Astrocyte of the cerebellum (primary cell): ENCODE measurements at regions not wholly inside any gene's neighbourhood (a gene's known extent, or its start where the extent isn't known, plus 50 kb on each side); places are given as distances from the start of the nearest gene placed in this dataset.

Experiments
- DNase-seq: peaks from one replicate; pipeline ENCODE4 v3.0.0-alpha.2; 2011; ENCODE audit warnings: low read depth
- H3K4me3 ChIP-seq: 2 replicates; pipeline ENCODE4 v1.5.1; 2011; ENCODE audit warnings: mild to moderate bottlenecking, low read depth, low read length, moderate library complexity
- in situ Hi-C: cut with HindIII; loops from 2 replicates; pipeline ENCODE4 v1.10.0; 2017; ENCODE audit warnings: low sequenced_read_pairs
- TF ChIP-seq, protein P1 (sequence below): IDR thresholded peaks from 2 replicates; pipeline ENCODE4 v1.5.1; 2012; ENCODE audit warnings: low read length, low read depth, moderate library complexity, mild to moderate bottlenecking; ENCODE audit errors: missing control alignments

DNA sequence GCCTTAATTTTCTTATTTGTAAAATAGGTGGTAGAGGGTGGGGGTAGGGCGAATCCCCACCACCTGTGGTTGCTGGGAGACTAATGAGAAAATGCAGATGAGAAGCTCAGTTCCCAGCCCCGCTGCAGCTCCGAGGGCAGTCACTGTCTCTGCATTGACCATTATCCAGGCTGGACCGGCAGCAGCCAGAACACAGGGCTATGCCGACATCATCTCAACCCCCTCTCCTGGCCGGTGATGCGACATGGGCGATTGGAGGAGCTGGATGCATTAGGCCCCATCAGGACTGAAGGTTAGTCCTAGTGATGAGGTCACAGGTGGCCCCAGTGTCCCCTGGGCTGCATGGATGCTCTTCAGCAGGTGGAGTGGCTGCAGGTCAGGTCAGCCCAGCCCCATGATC is 412.4 kb downstream of the CTTN start:
- DNase-seq = no peak
- H3K4me3 ChIP-seq = no peak overlapping the region
- in situ Hi-C loops = no loop called here
- TF ChIP-seq, protein P1, sequence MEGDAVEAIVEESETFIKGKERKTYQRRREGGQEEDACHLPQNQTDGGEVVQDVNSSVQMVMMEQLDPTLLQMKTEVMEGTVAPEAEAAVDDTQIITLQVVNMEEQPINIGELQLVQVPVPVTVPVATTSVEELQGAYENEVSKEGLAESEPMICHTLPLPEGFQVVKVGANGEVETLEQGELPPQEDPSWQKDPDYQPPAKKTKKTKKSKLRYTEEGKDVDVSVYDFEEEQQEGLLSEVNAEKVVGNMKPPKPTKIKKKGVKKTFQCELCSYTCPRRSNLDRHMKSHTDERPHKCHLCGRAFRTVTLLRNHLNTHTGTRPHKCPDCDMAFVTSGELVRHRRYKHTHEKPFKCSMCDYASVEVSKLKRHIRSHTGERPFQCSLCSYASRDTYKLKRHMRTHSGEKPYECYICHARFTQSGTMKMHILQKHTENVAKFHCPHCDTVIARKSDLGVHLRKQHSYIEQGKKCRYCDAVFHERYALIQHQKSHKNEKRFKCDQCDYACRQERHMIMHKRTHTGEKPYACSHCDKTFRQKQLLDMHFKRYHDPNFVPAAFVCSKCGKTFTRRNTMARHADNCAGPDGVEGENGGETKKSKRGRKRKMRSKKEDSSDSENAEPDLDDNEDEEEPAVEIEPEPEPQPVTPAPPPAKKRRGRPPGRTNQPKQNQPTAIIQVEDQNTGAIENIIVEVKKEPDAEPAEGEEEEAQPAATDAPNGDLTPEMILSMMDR = no peak

DNA sequence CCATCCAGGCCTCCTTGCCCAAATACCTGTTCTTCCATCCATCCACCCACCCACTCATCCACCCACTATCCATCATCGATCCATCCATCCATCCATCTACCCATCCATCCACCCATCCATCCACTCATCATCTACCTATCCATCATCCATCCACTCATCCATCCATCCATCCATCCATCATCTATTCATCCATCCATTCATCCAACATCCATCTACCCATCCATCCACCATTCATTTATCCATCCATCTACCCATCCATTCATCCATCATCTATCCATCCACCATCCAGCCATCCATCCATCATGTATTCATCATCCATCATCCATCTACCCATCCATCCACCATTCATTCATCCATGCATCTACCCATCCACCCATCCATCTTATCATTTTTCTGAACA is 413.2 kb downstream of the CTTN start:
- in situ Hi-C loops = no loop called here
- TF ChIP-seq, protein P1 = no peak

DNA sequence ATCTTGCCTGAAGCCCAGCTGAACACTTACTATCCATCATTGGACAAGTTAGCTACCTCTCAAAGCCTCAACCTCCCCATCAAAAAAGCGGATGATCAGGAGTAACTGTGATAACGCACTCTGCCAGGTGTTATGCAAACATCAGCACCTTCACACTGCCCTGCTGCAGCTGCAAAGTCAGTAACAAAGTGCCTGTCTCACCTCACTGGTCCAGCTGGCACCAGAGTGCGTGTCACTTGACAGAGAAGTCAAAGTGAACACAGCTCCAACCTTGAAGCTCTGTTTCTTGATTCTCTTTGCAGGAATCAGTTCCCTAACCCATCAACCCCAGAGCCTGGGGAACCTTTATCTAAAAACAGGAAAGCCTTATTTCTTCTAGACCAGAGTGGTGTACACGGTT is 413.6 kb downstream of the CTTN start:
- no peak overlapping the region for H3K4me3 ChIP-seq
- DNase-seq = no peak
- TF ChIP-seq, protein P1 = no peak
- in situ Hi-C loops = no loop called here

More for the DNA sequence above, 413.2 kb downstream of the CTTN start:
- no peak overlapping the region for H3K4me3 ChIP-seq
- no peak for DNase-seq

DNA sequence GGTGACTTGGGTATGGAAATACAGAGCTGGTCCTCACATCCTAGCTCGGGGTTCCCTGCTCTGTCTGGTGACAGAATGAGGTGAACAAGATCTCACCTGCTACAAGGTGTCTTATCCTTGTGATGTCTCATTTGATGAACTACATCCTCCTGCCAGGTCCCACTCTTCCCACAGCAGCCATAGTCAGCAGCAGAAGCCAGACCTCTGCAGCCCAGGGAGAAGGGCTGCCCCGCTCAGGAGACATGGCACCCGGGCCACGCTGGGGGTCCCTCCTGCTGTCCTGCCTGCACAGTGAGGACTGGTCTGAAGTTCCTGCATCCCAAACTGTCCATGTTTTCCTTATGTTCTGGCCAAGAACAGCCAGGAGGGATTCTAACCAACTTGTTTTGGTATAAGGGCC is 414.1 kb downstream of the CTTN start:
- in situ Hi-C loops = no loop called here
- no peak overlapping the region for H3K4me3 ChIP-seq
- TF ChIP-seq, protein P1 = no peak
- DNase-seq = no peak

DNA sequence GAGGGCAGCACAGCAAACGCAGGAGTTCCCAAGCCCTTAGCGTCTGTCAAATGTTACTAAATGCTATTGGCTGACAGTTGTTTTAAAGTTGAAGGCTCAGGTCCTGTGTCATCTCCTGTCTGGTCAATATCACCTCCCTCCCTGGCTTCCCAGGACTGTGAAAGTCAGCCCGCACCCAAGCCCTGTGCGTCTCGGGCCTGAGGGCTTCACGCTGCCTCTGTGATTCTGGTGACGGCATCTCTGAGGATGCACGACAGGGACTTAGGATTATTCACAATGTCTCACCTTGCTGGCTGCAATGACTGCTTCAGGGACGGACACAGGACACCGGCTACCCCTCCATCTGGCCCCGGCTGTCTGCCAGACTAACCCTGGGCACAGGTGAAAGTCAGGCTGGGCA is 415.3 kb downstream of the CTTN start:
- in situ Hi-C loops = no loop called here
- H3K4me3 ChIP-seq = no peak overlapping the region
- no peak for DNase-seq
- TF ChIP-seq, protein P1 = no peak

DNA sequence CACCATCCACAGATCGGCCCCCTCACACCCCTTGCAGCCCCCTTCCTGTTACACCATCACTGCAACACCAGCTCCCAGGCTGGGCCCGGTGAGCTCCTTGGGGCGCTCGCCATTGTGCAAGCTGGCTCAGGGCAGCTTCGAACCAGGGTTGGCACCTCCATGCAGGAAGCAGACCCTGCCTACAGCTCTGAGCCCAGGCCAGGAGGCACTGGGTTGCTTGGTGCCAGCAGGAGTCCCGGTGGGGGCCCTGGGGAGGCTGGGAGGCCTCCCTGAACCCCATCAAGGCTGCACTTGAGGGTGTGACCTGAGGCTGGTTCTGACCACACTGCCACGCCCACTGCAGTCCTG is 417.1 kb downstream of the CTTN start:
- TF ChIP-seq, protein P1 = no peak
- DNase-seq = no peak
- H3K4me3 ChIP-seq = no peak overlapping the region
- in situ Hi-C loops = no loop called here

DNA sequence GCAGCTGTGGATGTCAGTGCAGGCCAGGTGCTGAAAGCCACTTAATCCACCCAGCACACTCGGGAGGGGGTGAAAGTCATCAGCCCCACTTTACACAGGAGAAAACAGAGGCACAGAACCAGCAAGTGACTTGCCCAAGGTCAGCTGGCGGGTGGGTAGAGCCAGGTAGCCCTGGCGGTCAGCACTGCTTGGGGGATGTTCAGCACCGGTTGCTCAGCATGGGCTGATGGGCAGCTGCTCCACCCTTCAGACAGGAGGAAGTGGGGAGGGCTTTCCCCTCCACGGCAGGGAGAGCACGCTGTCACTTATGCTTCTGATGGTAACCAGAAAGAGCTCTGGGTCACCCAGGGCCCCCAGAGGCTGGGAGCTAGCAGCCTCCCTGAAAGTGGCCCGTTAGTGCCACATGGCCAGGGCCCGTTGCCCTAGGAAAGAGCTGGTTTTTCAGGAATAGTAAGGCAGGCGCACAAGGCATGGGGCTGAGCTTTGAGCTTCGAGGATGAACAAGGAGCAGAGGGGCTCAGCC is 417.9 kb downstream of the CTTN start:
- in situ Hi-C loops = no loop called here
- H3K4me3 ChIP-seq = no peak overlapping the region
- TF ChIP-seq, protein P1 = no peak
- DNase-seq = no peak
